ENCODE measurements at regions not wholly inside any gene's neighbourhood (a gene's known extent, or its start where the extent isn't known, plus 50 kb on each side); places are given as distances from the start of the nearest gene placed in this dataset.
"Not testable (repeated sequence)": the region's sequence is repeated elsewhere in the genome, so short reads cannot be mapped to it uniquely, and the experiment has no call there.

DNA sequence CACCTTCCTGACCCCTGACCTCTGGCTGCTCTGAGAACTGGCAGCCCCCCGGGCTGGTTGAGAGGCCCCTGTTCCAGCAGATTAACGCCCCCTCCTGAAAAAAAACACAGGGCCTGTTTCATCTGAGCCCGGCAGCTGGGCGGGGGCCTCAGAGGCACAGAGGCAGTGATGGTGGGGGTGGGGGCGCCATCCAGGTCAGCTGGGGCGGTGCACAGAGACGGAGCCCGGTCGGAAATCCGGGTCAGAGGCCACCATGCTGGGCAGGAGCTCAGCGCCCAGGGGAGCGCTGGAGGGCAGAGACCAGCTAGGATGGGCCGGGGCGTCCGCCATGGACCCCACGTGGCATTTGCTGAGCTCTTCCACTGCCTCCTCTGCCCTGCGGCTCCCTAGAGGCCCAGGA, 68.0 kb downstream of the UNCX start:
- DNase-seq: no peak

DNA sequence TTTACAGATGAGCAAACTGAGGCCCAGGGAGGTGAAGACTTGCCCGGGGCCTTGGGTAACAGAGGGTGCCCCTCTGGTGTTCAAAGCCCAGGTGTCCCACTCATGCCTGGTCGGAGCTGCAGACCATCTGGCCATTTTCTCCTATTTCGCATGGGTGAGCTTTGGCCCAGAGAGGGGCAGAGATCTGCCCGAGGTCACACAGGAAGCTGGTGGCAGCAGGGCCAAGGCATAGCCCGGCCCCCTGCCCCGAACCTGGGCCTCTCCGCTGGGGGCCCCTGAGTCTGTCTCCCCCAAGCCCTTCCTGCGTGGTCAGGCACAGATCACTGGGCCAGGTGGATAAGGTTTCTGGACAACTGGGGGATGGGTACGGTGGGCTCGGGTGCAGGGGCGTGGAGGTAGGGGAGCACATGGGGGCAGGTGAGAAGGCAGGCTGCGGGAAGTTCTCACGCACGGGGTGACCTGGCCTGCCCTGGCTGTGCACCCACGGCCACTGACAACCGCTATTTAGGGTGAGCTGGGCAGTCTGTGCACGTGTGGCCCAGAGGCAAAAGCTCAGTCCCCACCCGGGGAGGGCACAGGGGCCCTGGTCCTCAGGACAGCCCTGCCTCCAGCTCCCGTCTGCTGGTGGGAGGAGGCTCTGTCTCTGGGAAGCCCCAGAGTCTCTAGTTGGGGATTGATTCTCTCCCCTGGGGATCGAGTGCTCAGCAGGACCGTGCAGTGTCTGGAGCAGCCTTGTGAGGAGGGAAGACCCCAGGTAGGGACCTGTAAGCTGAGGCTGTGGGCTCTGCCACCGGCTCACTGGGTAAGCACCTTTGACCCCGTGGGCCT, 68.6 kb downstream of the UNCX start:
- DNase-seq: no peak

DNA sequence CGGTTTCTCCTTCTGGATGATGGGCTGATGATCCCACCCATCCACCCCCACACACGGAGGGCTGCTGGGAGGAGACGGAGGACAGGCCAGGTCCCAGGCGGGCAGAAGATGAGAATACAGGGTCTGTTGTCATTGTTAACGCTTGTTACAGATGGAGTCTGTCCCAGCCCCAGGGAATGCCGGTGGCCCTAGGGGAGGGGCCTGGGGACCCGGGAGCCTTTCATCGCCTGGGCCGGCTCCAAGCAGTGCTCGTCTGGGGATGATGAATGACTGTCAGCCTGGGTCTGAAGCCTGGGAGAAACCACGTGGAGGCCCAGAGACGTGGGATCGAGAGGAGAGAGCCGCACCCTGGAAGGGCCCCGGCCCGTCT, 69.2 kb downstream of the UNCX start:
- no peak for DNase-seq

GRCh38 chr7:1302936-1303335, 70.3 kb downstream of the UNCX start:
- no peak for DNase-seq

DNA sequence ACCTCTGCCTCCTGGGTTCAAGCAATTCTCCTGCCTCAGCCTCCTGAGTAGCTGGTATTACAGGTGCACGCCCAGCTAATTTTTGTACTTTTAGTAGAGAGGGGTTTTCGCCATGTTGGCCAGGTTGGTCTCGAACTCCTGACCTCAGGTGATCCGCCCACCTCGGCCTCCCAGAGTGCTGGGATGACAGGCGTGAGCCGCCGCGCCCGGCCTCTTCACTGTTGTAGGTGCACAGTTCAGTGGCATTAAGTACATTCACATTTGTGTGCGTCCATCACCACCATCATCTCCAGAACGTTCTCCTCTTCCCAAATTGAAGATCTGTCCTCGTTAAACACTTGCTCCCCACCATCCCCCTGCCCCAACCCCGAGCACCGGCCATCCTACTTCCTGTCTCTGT, 71.3 kb downstream of the UNCX start:
- not testable (repeated sequence) for DNase-seq

DNA sequence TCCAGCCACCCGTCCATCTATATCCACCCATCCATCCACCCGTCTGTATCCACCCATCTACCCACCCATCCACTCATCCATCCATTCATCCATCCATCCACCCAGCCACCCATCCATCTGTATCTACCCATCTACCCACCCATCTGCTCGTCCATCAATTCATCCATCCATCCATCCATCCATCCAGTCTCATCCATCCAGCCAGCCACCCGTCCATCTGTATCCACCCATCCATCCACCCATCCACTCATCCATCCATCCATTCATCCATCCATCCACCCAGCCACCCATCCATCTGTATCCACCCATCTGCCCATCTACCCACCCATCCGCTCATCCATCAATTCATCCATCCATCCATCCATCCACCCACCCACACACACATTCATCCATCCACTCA, 73.2 kb downstream of the UNCX start:
- DNase-seq: no peak

DNA sequence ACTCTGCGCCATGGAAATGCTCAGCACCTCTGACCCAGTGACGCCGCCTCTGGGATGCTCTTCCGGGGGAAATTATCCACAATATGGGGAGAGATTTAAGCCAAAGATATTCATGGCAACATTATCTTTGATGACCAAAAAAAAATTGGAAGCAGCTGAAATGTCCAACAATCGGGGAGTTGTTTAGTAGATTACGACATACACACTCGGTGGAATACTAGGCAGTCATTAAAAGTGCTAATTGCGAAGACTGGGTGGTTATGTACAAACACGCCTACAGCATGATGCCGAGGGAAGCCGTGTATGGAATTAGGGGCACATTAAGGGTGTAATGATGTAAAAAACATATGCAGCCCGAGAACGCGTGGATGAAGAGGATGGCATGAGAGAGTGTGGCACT, 75.2 kb downstream of the UNCX start:
- no peak for DNase-seq

- DNase-seq: no peak
Observed at GRCh38 chr7:1309290-1309689, 76.6 kb downstream of the UNCX start.

DNA sequence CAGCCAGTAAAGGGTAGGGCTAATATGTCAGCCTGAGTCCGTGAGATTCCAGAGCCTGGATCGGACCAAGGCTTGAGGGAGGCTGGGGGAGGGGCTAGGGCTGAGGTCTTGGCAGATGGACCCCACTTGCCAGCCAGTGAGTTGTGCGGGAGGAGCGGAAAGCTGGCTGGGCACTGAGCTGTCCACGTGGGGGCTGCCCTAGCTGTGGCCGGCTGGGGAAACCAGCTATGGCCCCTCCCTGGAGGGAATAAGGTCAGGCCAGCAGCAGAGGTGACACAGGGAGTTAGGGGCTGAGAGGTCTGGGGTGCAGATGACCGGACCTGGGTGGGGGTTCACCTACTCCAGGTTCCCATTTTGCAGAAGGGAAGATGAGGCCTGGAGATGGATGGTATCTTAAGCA, 77.3 kb downstream of the UNCX start:
- no peak for DNase-seq

GRCh38 chr7:1310936-1311335, 78.3 kb downstream of the UNCX start:
- no peak for DNase-seq

DNA sequence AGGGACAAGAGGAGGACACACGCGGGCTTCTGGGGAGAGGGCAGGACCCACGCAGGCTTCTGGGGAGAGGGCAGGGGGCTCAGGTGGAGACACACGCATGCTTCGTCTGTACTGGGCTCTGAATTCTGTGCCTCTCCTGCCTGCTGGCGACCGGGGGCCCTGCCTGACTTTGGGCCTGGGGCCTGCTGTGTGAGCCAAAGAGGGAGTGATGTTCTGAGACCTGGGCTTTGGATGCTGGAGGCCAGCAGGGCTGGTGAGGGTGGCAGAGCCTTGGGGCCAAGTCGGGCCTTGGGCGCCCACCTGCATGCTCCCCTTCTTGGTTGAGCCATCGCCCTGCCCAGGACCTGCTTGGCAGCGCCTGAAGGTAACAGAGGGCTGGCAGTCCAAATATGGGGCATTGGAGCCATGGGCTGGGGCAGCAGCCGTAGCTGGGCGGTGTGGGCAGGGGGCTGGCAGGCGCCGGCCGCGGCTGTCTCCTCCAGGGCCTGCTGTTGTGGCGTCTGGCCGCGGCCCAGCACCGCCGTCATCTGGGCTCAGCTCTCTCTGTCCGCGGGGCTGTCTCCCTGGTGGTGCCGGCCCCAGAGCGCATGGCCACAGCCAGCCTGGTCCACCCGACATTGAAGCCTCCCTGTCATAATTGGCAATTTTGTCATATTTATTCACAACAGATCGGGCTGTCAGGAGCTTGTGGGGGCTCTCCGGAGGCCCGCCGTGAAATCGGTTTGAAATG, 78.9 kb downstream of the UNCX start:
- no peak for DNase-seq

- DNase-seq: peak in 1 of 2 experiments; percentile 45
Observed at GRCh38 chr7:1312136-1313070, 79.7 kb downstream of the UNCX start.

DNA sequence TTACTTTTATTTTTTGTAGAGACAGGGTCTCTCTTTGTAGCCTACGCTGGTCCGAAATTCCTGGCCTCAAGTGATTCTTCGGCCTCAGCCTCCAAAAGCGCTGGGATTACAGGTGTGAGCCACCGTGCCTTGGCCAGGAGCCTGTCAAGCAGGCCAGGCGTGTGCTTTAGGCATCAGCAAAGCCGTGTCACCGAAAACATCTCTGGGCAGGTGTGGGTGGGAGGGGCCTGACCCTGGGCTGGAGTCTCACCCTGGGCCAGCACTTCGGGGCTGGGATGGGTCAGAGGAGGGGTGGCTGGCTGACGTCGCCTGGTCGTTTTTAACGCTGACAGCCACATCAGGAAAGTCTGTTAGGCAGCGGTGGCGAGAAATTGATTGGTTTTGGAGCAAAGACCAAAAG, 80.9 kb downstream of the UNCX start:
- no peak for DNase-seq

DNA sequence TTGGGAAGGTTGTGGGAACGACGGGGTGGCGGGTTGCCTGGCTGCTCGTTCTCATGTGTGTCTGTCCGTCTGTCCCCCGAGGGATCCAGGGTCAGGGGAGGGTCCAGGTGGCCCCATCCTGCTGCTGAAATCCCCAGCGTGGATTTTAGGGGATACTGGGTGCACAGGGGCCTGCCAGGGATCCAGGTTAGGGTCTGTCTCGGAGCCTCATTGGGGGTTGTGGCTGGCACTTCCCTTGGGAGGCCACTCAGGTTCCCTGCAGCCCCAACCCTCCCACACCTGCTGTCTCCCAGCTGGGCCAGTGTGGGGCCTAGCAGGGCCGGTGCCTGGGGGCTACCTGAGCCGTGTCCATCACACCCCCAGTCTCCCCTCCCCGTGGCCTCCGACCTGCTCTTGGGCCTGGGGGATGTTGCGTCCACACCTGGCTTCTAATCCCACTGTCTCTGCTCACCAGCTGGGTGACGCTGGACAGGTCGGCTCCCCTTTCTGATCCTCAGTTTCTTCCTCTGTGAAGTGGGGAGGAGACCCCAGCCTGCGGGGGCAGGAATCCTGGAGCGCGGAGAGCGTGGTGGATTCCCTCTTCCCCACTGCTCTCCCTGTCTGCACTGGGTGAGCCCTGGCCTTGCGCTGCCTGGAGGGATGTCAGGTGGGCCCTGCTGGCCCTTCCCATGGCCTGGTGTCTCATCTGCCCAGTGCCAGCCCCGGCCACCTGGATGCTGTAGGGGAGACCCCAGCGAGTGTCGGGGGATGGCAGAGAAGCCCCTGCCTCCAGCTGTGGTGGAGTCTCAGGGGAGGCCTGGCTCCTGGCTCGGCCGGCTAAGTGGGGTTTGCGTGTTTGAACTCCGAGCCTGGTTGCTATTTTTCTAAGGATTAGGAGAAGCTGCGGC, 81.6 kb downstream of the UNCX start:
- no peak for DNase-seq

DNA sequence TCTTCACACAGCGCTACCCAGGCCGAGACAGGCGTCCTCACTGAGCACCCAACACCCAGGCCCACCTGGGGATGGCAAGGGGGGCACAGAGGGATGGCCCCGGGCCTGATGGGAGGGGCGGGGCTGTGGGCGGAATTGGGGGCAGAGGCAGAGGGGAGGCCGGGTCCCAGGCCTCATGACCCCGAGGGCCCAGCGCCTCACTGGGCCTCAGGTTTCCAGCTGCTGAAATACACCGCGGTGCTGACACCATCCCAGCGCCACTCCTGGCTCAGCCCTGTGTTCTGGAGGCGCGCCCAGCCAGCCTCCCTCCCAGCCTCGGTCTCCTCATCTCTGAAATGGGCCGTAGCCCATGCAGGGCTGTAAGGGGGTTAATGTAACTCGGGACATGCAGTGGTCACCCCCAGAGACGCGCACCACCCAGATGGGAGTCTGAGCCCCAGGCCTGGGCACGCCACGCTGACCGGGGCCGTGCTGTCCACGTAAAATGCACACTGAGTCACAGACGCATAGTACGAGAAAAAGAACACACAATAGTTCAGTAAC, 82.3 kb downstream of the UNCX start:
- no peak for DNase-seq

DNA sequence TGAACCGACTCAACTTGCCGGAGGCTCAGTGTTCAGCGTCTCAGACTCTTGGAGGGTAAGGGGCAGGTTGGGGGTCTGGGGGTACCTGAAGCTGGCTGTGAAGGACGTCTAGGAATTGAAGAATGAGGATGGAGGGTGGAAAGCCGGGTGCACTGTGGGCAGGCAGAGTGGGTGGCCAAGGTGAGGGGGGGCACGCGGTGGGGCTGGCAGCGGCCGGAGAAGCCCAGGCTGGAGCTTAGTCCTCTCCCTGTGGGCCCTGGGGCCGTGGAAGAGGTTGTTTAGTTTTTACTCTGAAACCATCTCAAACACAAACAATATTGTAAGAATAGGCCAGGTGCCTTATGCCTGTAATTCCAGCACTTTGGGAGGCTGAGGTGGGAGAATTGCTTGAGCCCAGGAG, 83.4 kb downstream of the UNCX start:
- no peak for DNase-seq

DNA sequence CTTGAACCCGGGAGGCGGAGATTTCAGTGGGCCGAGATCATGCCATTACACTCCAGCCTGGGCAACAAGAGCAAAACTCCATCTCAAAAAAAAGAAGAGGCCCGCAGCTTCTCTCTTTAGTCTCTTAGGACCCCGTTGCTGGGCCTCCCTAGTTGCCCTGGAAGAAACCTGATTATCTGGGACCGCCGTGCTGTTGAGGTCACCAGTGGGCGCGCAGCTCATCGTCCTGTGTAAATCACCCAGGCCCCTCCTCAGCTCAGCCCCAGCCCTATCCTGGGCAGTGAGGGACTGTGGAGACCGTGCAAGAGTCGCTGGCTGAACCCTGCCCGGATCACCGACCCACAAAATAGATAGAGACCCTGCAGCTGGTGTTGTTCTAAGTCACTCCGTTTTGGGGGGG, 85.0 kb downstream of the UNCX start:
- DNase-seq: no peak

DNA sequence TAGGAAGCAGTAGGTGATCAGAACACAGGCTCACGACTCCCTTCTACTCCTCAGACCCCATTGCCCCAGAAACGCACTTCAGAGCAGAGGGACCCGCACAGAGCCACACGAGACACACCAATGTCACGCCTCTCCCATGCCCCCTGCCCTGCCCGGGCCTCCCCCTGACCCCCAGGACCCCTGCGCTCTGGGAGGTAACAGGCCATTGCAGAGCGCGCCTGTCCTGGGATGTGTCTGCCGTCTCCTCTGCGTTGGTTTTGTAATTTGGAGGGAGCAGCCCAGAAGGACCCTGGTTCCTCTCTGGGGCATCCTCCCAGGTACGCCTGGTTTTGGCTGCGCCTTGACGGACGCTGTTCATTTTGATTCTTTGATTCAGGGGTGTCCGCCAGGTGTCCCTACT, 85.4 kb downstream of the UNCX start:
- no peak for DNase-seq

- no peak for DNase-seq
Observed at GRCh38 chr7:1318661-1319060, 86.0 kb downstream of the UNCX start.

DNA sequence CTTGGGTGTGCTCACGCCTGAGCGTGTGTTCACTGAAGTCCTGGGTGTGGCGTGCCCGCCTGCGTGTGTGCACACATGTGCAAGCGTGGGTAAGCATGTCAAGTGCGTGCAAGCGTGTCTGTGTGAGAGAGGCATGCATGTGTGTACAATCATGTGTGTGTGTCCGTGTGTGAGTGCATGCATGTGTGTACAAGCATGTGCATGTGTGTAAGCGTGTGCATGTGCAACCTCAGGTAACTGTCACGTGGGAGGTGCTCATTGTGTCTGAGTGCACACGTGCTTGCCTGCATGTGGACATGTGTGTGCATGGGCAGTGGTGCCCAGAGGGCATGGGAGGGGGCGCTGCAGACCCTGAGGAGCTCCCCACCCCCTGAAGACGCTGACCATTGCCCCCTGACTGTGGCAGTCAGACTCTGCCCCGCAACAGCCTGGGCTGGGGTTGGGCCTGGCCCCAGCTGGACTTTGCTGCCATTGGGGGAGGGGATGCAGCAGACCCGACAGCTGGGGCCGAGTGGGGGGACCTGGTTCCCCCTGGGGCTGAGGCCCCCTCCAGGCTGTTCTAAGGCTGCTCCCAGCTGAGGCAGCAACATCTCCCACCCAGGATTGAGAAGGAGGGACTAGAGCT, 88.1 kb downstream of the UNCX start:
- DNase-seq: peak in 1 of 2 experiments; percentile 58

DNA sequence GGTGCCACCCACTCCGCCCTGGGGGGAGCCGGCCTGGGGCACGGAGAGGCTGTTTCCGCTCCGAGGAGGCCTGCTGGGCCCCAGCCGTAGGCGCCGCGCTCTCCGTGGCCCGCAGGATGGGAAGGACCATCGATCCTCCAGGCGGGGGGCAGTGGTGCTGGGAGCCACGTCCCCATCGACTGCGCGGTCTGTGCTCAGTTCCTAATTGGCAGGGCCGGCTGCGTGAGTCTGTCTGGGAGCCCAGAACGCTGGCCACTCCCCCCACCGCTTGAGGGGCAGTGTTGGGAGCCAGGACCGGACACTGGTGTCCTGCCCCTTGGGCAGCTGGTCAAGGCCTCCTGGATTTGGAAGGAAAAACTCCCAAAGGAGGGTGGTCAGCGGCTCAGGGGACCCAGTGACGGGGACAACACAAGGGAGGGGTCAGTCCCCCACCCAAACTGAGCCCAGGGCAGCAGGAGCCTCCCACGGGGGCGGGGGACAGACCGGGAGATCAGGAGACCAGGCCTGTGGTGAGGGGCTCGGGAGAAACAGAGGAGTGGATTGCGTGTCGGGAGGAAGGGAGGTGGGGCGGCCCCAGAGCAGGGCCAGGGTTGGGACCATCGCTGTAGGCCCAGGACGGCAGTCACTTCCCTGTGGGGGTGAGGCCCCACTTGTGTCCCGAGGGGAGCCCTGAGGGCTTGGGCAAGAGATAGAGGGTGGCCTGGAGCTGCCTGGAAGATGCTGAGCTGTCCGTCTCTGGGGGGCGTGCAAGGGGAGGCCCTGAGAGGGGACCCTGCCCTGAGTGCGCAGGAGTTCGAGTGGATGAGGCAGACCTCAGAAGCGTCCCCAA, 89.0 kb downstream of the UNCX start:
- no peak for DNase-seq
